Ishikawa (cell line): ENCODE measurements at regions not wholly inside any gene's neighbourhood (a gene's known extent, or its start where the extent isn't known, plus 50 kb on each side); places are given as distances from the start of the nearest gene placed in this dataset.

Experiments used
- FOXM1 ChIP-seq: IDR thresholded peaks from 2 replicates; pipeline ENCODE4 v1.6.1; 2012; ENCODE audit warnings: low read depth, borderline replicate concordance
- REST ChIP-seq: IDR thresholded peaks from 2 replicates; pipeline ENCODE4 v1.6.1; 2012; ENCODE audit warnings: low read depth, mild to moderate bottlenecking
- TAF1 ChIP-seq: IDR thresholded peaks from 2 replicates; pipeline ENCODE4 v1.6.1; 2012; ENCODE audit warnings: low read depth, mild to moderate bottlenecking
- TEAD4 ChIP-seq: IDR thresholded peaks from 2 replicates; pipeline ENCODE4 v1.6.1; 2012
- YY1 ChIP-seq: IDR thresholded peaks from 2 replicates; pipeline ENCODE4 v1.6.1; 2012; ENCODE audit warnings: low read depth

GRCh38 chr15:38876621-38877020 is 312.0 kb upstream of the RASGRP1 start:
- no peak for TF ChIP-seq REST
- no peak for TF ChIP-seq FOXM1
- TF ChIP-seq YY1: no peak
- no peak for TF ChIP-seq TEAD4
- TF ChIP-seq TAF1: no peak
